EH (cell line): ENCODE measurements at regions not wholly inside any gene's neighbourhood (a gene's known extent, or its start where the extent isn't known, plus 50 kb on each side); places are given as distances from the start of the nearest gene placed in this dataset.
A peak's percentile ranks its signal among the peaks of the same experiment; 100 is the strongest.
"Not testable (repeated sequence)": the region's sequence is repeated elsewhere in the genome, so short reads cannot be mapped to it uniquely, and the experiment has no call there.

ENCODE experiments used
- DNase-seq: peaks from one replicate; pipeline ENCODE4 v3.0.0-alpha.2; 2015; ENCODE audit warnings: low read depth

DNA sequence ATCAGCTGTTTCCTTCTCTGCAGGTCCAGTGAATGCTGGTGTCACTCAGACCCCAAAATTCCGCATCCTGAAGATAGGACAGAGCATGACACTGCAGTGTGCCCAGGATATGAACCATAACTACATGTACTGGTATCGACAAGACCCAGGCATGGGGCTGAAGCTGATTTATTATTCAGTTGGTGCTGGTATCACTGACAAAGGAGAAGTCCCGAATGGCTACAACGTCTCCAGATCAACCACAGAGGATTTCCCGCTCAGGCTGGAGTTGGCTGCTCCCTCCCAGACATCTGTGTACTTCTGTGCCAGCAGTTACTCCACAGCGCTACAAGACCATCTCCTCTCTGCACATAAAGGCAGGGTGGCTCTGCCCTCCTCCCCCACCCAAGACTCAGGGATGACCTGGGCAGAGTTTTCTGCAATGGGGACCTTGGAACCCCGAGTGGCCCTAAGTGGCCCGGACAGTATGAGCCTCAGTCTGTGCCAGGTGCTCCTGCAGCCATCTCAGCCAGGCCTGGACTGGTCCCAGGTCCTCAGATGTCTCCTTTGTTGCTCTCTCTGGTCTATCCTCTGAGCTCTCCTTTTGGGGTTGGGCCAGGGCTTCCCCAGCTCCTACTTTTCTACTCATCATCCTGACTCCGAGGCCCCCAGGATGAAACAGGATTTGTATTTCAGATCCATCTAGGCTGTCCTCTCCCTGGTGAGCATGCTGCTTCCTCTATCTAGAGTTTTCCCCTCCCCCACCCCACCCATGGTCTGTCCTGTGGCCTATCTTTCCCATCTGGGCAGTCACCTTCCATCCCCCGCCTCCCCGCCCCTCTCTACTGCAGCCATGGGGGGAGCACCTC, 212.1 kb upstream of the PRSS58 start:
- no peak for DNase-seq

DNA sequence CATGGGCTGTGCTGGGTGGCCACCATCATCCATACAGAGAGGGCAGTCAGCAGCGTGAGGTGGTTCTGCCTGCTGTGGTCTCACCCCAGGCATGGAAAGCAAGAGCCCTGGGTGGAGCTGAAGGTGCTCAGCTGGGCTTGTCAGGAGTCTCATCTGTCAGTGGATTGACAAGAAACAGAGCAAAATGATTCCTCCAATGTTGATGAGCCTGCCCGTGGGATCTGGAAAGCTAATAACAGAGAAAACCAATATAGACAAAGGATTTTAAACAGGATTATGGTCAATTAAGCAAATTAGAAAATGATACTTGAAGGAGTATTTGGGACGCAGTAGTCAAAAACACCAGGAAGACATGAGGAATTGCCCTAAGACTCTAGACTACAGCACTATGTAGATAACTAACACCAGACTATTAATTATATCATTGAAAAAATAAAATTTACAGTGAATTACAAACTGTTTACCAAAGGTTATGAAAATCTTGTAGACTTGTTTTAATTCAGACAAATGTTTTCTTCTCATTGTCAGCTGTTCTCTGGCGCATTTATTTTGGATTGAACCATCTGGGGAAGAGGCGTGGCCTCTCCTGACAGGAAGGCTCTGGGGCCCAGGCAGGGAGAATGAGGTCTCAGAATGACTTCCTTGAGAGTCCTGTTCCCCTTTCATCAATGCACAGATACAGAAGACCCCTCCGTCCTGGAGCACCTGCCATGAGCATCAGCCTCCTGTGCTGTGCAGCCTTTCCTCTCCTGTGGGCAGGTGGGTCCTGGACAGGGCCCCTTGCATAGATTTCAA, 211.2 kb upstream of the PRSS58 start:
- DNase-seq: no peak

DNA sequence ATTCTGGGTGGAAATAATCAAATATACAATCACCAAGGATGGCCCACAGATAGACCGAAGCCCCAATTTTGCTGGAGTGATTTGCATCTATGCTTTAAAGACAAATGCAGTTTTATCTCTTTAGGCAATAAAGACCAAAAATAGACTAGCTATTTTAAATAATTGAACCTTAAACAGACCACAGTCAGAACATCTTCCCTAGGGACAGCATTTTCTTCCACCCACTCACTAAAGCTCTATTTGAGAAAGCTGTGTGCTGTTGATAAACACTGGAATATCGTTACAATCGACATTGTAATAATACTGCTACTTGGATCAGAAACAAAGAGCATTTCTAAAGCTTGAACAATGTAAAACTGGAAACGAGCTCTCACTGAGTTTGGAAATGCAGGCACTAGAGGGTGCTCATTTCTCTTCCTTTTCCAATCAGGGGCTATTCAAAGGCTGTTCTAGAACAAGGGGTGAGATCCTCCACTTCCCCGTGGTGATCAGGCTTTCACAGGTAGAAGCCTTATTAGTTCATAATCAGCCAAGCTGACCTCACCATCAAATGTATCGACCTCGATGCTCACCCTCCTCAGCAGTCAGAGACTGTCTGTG, 209.3 kb upstream of the PRSS58 start:
- peak; percentile 45 for DNase-seq

DNA sequence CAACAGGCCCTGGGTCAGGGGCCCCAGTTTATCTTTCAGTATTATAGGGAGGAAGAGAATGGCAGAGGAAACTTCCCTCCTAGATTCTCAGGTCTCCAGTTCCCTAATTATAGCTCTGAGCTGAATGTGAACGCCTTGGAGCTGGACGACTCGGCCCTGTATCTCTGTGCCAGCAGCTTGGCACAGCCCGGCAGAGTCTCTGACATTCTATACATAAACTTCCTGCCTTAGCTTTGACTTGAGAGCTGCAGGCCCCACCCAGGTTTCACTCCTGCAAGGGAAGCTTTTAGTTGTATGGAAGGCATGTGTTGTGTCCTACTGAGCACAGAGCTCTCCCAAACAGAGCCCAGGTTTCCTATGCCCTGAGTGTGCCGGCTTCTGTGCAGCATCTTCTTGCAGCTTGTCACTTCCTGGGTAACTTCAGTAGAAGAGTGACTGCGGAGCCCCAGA, 205.6 kb upstream of the PRSS58 start:
- DNase-seq: peak; percentile 37

DNA sequence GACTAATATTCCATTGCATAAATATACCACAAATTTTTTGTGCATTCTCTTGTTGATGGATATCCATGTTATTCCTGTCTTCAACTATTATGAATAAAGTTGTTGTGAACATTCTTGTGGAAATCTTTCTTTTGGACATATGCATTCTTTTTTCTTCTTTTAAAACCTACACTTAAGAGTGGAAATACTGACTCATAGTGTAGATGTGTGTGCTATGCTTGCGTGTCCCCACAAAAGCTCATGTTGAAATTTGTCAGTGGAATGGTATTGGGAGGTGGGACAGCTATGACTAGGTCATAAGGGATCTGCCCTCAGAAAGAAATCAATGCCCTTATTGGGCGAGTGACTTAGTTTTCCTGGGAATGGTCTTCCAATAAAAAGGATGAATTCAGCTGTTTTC, 203.6 kb upstream of the PRSS58 start:
- peak; percentile 99 for DNase-seq

DNA sequence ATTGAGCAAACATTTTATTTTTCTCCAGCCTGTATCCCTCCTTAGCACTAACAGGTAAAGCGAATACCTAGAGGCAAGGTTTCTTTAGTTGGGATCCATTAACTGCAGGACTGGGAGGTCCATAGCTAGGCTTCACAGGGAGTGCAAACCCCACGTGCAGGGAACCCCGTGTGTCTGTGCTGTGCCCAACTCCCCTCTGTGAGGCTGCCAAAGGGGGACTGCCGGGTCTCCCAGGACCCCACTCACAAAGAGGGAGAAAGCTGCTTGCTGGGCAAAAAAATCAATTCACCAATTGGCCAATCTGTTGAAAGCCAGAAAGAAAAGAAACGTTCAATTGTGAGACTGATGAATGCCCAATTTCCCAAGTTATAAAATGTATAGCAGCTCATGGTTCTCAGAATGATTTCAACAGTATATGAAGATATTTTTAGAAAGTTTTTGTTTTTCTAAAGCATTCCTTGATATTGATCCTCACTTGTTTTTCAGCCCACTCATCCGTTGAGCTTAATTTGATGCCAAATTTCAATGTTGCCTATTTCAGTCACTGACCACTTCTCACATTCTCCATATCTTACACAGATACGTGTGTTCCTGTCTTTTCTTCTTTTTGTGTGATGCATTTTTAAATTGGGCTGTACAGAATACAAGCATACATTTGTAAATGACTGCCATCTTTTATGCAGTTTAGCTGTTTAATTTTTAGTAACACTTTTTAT, 202.7 kb upstream of the PRSS58 start:
- DNase-seq: peak; percentile 76

DNA sequence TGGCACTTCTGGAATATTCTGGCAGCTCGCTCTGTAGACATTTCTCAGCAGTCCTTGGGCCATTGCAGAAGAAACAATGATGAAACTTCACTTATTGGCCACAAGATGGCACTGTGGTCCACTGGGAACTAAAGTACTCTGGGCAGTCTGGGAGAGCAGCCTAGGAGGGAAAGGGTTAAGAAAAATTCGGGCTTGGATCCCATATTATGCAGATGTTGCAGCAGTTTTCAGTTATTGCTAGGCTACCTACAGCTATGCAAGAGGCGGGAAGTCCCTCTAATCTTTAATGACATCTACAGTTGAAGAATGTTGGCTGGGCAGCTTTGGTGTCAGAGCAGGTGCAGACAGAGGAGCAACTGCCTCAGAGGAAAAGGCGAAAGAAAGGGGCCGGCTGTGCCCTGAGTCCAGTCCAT, 201.7 kb upstream of the PRSS58 start:
- DNase-seq: peak; percentile 84

DNA sequence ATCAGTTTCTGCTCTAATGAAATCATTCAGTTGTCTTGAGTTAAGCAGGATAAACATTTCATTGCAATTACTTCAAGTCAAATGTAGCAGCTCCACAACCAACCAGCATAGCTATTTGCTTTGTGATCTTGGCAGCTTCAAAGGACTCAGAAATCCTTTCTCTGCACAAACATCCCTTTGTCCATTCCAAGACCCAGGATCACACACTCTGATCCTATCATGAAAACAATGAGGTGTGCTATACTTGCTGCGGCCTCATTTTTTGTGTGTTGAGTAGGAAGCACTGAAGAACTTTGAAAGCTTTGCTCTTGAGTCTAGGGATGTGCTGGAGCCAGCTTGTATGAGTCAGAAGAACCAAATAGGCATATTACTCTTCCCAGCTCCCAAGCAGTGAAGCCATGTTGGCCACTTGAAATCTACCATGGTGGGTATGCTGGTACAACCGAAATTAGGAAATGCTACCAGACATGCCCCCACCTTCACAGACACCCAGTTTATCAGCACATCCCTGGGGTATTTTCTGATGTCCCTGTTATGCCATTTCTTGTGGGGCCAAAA, 199.4 kb upstream of the PRSS58 start:
- peak; percentile 30 for DNase-seq

DNA sequence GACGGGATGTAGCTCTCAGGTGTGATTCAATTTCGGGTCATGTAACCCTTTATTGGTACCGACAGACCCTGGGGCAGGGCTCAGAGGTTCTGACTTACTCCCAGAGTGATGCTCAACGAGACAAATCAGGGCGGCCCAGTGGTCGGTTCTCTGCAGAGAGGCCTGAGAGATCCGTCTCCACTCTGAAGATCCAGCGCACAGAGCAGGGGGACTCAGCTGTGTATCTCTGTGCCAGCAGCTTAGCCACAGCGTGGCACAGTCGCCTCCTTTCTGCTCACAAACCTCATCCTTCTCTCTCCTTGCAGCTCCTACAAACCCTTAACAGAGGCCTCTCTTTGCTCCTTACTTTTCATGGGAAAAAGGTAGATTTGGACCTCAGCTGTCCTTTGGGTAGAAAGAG, 197.5 kb upstream of the PRSS58 start:
- DNase-seq: peak; percentile 30

DNA sequence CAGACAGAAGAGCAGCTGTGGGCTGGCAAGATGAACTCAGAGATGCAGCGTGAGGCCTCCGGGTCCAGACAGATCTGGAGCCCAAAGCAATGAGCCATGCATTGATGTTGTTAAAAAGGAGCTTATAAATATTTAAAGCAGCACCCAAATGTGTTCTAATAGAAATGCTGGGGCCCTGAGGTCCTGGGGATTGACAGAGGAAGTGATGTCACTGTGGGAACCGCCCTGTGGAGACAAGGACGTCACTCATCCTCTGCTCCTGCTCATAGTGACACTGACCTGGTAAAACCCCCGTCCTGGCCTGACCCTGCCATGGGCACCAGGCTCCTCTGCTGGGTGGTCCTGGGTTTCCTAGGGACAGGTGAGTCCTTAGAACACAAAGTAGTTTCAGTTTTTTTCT, 197.0 kb upstream of the PRSS58 start:
- no peak for DNase-seq

DNA sequence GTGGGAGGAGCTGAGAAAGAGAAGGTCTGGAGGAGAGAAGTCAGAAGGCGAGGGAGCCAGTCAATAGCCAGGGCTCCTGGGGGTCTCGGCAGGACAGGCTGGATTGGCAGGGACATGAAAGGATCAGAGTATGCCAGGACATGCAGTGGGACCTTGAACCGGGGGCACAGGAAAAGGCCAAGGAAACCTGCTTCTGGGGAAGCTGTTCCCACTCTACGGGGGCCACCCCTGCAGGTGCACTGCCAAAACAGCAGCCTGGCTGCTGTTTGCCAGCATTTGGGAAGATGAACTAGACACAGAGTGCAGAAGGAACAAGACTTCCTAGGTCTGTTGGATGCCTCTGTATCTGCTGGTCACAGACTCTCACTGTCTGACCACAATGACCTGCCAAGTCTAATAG, 194.9 kb upstream of the PRSS58 start:
- DNase-seq: no peak

DNA sequence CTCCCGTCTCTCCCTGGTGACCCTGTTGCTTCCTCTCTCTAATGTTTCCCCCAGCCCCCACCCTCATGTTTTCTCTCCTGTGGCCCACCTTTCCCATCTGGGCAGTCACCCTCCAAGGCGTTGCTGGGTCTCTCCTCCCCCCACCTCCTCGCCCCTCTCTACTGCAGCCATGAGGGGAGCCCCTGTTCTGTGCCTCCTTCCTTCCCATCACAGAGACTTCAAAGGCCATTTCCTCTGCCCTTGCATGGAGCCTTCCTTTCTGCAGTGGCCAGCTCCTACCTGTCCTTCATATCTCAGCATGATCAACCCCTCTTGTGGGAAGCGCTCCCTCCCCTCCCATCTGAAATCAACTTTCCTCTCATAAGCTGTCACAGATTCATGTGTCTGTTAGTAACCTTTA, 194.0 kb upstream of the PRSS58 start:
- DNase-seq: no peak

DNA sequence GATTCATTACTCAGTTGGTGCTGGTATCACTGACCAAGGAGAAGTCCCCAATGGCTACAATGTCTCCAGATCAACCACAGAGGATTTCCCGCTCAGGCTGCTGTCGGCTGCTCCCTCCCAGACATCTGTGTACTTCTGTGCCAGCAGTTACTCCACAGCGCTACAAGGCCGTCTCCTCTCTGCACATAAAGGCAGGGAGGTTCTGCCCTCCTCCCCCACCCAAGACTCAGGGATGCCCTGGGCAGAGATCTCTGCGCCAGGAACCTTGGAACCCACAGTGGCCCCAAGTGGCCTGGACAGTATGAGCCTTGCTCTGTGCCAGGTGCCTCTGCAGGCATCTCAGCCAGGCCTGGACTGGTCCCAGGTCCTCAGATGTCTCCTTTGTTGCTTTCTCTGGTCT, 193.4 kb upstream of the PRSS58 start:
- DNase-seq: no peak

DNA sequence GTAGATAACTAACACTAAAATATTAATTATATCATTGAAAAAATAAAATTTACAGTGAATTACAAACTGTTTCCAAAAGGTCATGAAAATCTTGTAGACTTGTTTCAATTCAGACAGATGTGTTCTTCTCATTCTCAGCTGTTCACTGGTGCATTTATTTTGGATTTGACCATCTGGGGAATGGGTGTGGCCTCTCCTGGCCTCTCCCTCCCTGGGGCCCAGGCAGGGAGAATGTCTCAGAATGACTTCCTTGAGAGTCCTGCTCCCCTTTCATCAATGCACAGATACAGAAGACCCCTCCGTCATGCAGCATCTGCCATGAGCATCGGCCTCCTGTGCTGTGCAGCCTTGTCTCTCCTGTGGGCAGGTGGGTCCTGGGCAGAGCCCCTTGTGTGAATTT, 192.8 kb upstream of the PRSS58 start:
- no peak for DNase-seq

DNA sequence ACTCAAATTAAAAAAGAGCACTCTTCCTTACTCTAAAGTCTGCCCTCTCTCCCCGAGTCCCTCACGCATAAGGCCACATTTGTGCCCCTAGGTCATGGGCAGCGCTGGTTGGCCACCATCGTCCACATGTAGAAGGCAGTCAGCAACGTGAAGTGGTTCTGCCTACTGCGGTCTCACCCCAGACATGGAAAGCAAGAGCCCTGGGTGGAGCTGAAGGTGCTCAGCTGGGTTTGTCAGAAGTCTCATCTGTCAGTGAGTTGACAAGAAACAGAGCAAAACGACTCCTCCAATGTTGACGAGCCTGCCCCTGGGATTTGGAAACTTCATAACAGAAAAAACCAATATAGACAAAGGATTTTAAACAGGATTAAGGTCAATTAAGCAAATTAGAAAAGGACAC, 192.3 kb upstream of the PRSS58 start:
- no peak for DNase-seq

DNA sequence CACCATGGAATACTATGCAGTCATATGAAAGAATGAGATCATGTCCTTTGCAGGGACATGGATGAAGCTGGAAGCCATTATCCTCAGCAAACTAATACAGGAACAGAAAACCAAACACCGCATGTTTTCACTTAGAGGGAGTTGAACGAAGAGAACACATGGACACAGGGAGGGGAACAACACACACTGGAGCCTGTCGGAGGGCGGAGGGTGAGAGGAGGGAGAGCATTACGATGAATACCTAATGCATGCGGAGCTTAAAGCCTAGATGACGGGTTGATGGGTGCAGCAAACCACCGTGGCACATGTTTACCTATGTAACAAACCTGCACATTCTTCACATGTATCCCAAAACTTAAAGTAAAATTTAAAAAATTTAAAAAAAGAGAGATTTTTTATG, 191.0 kb upstream of the PRSS58 start:
- DNase-seq: not testable (repeated sequence)

DNA sequence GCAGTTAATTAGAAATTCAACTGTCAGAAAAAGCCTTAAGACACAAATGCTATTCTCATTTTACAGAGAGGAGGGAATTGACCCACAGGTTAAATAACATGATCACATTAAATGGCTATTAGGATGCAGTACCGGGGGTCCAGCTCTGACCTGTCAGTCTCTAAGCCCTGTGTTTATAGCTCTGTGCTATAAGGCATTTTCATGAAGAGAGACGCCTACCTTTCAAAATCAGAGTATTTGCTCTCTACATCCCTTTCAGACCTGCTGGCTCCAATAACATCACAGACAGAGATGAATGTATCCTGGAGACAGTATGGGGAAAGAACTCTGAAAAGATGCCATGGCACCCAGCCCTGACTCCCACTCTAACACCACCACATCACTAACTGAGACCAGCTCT, 189.9 kb upstream of the PRSS58 start:
- DNase-seq: no peak

DNA sequence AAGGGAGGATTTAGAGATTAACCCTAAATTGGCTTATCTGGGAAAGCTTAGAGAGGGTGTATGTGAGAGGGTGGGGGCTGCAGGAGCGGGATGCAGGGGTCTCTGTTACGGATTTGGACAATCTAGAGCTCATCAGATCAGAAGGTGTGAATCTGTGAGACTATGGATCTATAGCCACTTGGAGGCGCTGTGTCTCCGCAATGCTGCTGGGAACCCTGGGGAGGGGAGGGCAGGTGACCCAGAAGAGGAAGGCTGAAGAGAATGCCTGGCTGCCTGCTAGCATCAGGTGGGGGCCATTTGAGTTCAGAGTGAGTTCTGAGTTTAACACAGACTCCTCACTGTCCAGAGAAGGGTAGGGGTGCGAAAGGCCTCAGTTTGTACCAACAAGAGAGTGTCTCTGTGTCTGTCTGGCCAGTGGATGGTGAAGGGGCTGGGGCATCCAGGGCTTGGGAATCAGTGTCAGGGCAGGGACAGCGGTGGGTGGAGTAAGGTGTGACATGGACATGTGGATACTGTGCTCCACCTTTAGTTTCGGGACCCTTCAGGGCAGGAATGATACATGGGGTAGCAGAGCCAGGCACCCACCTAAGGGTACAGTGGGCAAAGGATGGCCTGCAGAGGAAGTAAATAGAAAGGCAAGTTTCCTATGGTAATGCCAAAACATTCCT, 187.3 kb upstream of the PRSS58 start:
- no peak for DNase-seq

DNA sequence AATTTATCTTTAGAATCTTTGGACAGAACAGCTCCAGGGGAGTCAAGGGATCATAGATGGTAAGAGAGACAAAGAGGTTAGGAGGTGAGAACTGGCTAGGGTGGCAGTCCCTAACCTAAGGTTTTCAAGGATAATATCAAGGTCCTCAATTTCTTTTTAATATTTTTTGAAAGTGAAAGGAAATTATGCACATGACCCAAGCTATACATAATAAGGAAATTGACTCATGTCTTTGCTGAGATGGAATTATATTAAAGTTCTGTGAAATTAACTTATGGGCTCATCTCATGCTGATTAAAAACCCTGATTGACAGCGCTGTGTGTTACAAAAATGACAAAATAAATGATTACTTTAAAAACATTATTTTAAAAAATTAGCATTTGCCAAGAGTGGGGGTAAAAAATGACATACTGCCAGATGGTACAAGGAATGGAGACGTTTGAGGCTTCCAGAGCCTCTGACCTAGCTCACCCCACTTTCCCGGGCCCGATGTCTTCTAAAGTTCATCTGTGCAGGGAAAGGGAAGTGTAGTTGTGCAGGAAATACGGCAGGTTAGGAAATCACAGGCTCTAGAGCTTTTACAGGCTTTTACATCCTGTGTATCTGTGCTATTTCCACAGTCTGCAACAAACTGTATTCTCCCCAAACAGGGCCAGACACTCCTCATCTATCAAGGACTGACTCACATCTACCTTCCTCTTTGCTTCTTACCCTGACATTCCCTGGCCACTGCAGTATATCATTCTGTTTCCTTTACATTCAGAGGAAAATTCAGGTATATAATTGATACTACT, 185.6 kb upstream of the PRSS58 start:
- DNase-seq: no peak

DNA sequence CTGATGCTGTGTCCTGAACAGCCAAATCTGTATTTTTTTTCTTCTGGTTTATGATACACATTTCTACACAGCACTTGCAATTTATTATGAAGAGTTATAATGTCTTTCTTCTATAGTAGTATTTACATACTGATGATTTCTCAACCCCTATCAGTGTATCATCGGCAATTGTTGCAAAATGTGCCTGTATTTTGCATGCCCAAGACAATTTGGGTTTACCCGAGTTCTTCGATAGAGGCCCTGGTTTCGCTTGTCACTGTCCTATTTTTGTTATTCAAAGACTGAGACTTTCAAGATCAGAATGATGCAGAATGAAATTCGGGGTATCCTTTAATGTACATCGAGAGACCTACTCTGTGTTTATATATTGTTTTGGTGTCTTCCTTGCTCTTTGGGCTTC, 184.5 kb upstream of the PRSS58 start:
- DNase-seq: no peak
